Fibroblast of mammary gland (primary cell): ENCODE measurements at regions not wholly inside any gene's neighbourhood (a gene's known extent, or its start where the extent isn't known, plus 50 kb on each side); places are given as distances from the start of the nearest gene placed in this dataset.
A peak's percentile ranks its signal among the peaks of the same experiment; 100 is the strongest.
"Not testable (repeated sequence)": the region's sequence is repeated elsewhere in the genome, so short reads cannot be mapped to it uniquely, and the experiment has no call there.

ENCODE experiments used
- DNase-seq: peaks from one replicate; pipeline ENCODE4 v3.0.0-alpha.2; 2010; ENCODE audit warnings: low read depth
- H3K4me3 ChIP-seq: 2 replicates; pipeline ENCODE4 v1.5.1; 2011; ENCODE audit warnings: low read depth, mild to moderate bottlenecking, low read length, moderate library complexity; ENCODE audit not compliant: control insufficient read depth
- TF ChIP-seq, protein P1 (sequence below): conservative IDR thresholded peaks from 2 replicates; pipeline ENCODE4 v1.5.1; 2011; ENCODE audit warnings: low read depth, low read length, inconsistent platforms; ENCODE audit not compliant: control insufficient read depth, insufficient read depth

DNA sequence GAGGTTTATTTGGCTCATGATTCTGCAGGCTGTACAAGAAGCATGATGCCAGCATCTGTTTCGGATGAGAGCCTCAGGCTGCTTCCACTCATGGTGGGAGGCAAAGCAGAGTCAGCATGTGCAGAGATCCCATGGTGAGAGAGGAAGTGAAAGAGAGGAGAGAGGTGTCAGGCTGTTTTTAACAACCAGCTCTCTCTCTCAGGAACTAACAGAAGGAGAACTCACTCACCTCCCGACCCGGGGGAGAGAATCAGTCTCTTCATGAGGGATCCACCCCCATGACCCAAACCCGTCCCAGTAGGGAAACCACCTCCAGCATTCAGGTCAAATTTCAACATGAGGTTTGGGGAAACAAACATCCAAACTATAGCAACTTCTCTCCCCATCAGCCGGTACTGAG lies 187.7 kb downstream of the ENC1 start:
- H3K4me3 ChIP-seq, result no peak overlapping the region
- TF ChIP-seq, protein P1, sequence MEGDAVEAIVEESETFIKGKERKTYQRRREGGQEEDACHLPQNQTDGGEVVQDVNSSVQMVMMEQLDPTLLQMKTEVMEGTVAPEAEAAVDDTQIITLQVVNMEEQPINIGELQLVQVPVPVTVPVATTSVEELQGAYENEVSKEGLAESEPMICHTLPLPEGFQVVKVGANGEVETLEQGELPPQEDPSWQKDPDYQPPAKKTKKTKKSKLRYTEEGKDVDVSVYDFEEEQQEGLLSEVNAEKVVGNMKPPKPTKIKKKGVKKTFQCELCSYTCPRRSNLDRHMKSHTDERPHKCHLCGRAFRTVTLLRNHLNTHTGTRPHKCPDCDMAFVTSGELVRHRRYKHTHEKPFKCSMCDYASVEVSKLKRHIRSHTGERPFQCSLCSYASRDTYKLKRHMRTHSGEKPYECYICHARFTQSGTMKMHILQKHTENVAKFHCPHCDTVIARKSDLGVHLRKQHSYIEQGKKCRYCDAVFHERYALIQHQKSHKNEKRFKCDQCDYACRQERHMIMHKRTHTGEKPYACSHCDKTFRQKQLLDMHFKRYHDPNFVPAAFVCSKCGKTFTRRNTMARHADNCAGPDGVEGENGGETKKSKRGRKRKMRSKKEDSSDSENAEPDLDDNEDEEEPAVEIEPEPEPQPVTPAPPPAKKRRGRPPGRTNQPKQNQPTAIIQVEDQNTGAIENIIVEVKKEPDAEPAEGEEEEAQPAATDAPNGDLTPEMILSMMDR, result no peak
- no peak for DNase-seq

DNA sequence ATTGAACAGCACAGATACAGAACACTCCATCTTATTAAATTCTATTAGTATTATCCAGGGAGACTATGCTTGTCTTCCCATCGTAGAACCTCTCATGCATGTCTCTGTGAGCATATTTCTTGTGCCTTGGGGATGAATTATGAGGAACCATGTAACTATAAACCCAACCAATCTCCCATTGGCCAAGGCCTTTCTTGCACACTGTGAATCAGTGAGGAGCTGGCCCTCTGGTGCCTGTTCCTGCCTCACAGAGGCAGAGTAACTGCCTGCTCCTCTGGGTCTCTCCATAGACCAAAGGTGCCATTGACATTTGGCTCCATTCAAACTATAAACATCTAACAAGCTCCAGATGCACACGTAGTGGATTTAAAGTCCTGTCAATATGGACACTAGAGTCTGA lies 190.4 kb downstream of the ENC1 start:
- no peak for DNase-seq
- no peak overlapping the region for H3K4me3 ChIP-seq
- TF ChIP-seq, protein P1, result no peak

DNA sequence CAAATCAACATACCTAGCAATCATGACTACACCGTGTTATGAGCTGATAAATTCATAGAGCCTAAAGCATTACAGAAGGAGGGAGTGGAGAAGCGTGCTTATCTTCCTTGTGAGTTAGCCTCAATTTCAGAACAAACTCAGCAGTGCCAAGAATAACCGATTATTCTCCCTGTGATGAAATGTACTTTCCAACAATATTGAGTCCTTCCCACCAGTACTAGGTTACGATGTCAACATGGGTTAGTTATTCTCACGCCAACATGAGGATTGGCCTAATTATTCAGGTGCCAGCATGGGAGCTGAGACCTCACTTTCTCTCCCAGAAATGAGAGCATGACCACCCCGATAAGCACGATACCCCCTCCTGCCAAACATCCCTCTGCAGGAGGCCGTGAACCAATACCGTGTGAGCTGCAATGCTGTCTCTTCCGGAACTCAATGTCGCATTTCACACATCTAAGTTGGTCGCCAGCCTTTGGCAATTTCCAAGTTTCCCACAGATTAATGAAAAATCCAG lies 193.7 kb downstream of the ENC1 start:
- TF ChIP-seq, protein P1, result no peak
- H3K4me3 ChIP-seq, result no peak overlapping the region
- peak; percentile 51 for DNase-seq

DNA sequence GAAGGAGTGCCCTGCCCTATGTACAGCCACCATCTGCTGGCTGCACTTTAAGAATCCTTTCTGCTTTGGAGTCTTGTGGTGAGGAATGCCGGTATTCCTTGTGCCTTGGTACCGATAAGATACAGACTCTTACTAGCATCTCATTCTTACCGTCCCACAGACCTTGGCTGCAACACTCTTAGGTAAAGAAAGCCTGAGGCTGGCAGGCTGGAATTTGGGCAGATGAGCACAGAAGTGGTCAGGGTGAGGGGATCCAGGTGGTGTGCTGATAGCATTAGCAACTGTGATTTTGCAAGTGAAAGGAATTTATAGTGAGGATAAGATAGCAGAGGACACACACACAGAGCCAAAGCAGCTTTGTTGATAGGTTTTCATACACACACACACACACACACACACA lies 198.1 kb downstream of the ENC1 start:
- H3K4me3 ChIP-seq, result no peak overlapping the region
- no peak for DNase-seq
- TF ChIP-seq, protein P1, result no peak

DNA sequence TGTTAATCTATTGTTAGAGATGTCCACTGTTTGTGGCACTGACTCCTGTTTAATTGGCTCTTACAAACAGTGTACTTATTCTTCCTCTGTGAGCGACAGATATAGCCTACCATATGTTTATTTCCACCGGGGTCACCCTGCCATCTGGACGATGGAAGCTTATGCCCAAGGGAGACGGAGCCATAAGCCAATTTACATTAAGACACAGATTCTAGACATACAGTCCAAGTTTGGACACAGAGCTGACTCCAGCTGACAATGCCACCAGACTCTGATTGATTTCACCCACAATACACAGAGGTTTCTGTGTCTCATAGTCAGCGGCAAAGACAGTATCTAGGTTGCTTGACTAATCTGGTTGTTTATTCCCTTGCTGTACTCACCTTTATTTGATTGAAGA lies 198.9 kb downstream of the ENC1 start:
- H3K4me3 ChIP-seq, result no peak overlapping the region
- DNase-seq, result no peak
- TF ChIP-seq, protein P1, result no peak

DNA sequence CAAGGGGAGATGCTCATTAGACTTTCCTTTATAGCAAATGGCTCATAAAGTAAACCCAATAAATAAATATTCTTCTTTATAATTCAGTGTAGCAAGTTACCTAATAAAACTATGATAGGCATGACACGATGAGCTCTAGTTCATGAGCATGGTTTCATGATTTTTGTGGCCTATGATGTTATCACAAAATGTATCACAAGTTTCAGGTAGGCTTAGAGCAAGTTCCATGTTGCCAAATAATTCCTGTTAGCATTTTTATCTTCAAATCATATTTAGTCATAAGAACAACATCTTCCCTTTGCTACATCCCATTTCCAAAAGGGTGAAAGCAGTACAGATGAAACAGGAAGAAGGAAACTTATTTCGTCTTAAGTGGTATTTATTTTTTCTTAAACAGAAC lies 200.2 kb downstream of the ENC1 start:
- H3K4me3 ChIP-seq, result no peak overlapping the region
- no peak for DNase-seq
- TF ChIP-seq, protein P1, result no peak

DNA sequence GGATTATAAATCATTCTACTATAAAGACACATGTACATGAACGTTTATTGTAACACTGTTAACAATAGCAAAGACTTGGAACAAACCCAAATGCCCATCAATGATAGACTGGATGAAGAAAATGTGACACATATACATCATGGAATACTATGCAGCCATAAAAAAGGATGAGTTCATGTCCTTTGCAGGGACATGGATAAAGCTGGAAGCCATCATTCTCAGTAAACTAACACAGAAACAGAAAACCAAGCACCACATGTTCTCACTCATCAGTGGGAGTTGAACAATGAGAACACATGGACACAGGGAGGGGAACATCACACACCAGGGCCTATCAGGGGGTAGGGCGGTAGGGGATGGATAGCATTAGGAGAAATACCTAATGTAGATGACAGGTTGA lies 202.7 kb downstream of the ENC1 start:
- H3K4me3 ChIP-seq, DNase-seq: not testable (repeated sequence)
